Osteocyte (in vitro differentiated cells): ENCODE measurements at regions not wholly inside any gene's neighbourhood (a gene's known extent, or its start where the extent isn't known, plus 50 kb on each side); places are given as distances from the start of the nearest gene placed in this dataset.
"Not testable (repeated sequence)": the region's sequence is repeated elsewhere in the genome, so short reads cannot be mapped to it uniquely, and the experiment has no call there.

Experiments
- DNase-seq: peaks from one replicate; pipeline ENCODE4 v3.0.0; 2021; ENCODE audit warnings: mixed read lengths; ENCODE audit not compliant: unreplicated experiment; ENCODE audit errors: extremely low spot score
- H3K27ac Mint-ChIP-seq: one replicate; pipeline ENCODE4 v1.8.0; 2021; ENCODE audit warnings: mild to moderate bottlenecking, mixed read lengths; ENCODE audit not compliant: unreplicated experiment
- H3K27me3 Mint-ChIP-seq: one replicate; pipeline ENCODE4 v1.8.0; 2021; ENCODE audit warnings: mixed read lengths; ENCODE audit not compliant: unreplicated experiment
- H3K36me3 Mint-ChIP-seq: one replicate; pipeline ENCODE4 v1.8.0; 2021; ENCODE audit warnings: mixed read lengths; ENCODE audit not compliant: unreplicated experiment
- H3K4me1 Mint-ChIP-seq: one replicate; pipeline ENCODE4 v1.8.0; 2021; ENCODE audit warnings: mixed read lengths; ENCODE audit not compliant: unreplicated experiment
- H3K4me3 Mint-ChIP-seq: one replicate; pipeline ENCODE4 v1.8.0; 2021; ENCODE audit warnings: mild to moderate bottlenecking, moderate library complexity, mixed read lengths; ENCODE audit not compliant: unreplicated experiment
- H3K9me3 Mint-ChIP-seq: one replicate; pipeline ENCODE4 v1.8.0; 2021; ENCODE audit warnings: mixed read lengths; ENCODE audit not compliant: unreplicated experiment
- CTCF ChIP-seq: fragments of 200-600 bp; sonication (generic); IDR thresholded peaks from 2 replicates; pipeline ENCODE4 v1.5.0; 2021; ENCODE audit warnings: antibody characterized with exemption, mild to moderate bottlenecking, moderate library complexity

DNA sequence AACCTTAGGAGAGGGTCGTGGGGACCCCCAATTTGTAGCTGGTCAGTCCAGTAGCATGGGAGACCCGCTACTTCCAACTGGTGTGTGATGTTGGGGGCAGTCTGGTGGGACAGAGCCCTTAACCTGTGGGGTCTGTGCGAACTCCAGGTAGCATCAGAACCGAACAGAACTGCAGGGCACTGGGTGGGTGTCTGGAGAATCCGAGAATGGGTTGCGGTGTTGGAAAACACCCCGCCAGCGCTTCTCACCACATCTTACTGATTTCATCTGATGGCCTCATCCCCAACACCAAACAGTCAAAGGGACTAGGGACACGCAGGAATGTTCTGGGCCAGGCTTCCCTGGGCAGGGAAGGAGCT, 89.3 kb downstream of the KCNJ18 start:
- not testable (repeated sequence) for H3K36me3 Mint-ChIP-seq, H3K4me3 Mint-ChIP-seq, H3K27me3 Mint-ChIP-seq, H3K4me1 Mint-ChIP-seq, H3K27ac Mint-ChIP-seq
- peak; percentile 63 for DNase-seq
- H3K9me3 Mint-ChIP-seq, result peaks cover 28% of the 10 kb centered on the region

- H3K4me3 Mint-ChIP-seq, H3K27me3 Mint-ChIP-seq, H3K27ac Mint-ChIP-seq, H3K36me3 Mint-ChIP-seq, H3K4me1 Mint-ChIP-seq: not testable (repeated sequence)
- peaks cover 28% of the 10 kb centered on the region for H3K9me3 Mint-ChIP-seq
- peak; percentile 60 for DNase-seq
These were observed 89.8 kb downstream of the KCNJ18 start for GRCh38 chr17:21782107-21782506.

- peak; percentile 68 for DNase-seq
- not testable (repeated sequence) for H3K27me3 Mint-ChIP-seq, H3K36me3 Mint-ChIP-seq, H3K27ac Mint-ChIP-seq, H3K4me1 Mint-ChIP-seq, H3K4me3 Mint-ChIP-seq
- peaks cover 25% of the 10 kb centered on the region for H3K9me3 Mint-ChIP-seq
These were observed 90.3 kb downstream of the KCNJ18 start for GRCh38 chr17:21782604-21783003.

- H3K9me3 Mint-ChIP-seq, result peaks cover 29% of the 10 kb centered on the region
- H3K4me3 Mint-ChIP-seq, H3K27me3 Mint-ChIP-seq, H3K27ac Mint-ChIP-seq, H3K4me1 Mint-ChIP-seq, H3K36me3 Mint-ChIP-seq: not testable (repeated sequence)
- peak; percentile 82 for DNase-seq
These were observed 90.7 kb downstream of the KCNJ18 start for GRCh38 chr17:21783017-21783416.

GRCh38 chr17:21814272-21814671, 121.9 kb downstream of the KCNJ18 start:
- H3K4me3 Mint-ChIP-seq, H3K36me3 Mint-ChIP-seq, H3K27ac Mint-ChIP-seq, DNase-seq, H3K4me1 Mint-ChIP-seq, H3K27me3 Mint-ChIP-seq: not testable (repeated sequence)
- peaks cover 21% of the 10 kb centered on the region for H3K9me3 Mint-ChIP-seq

DNA sequence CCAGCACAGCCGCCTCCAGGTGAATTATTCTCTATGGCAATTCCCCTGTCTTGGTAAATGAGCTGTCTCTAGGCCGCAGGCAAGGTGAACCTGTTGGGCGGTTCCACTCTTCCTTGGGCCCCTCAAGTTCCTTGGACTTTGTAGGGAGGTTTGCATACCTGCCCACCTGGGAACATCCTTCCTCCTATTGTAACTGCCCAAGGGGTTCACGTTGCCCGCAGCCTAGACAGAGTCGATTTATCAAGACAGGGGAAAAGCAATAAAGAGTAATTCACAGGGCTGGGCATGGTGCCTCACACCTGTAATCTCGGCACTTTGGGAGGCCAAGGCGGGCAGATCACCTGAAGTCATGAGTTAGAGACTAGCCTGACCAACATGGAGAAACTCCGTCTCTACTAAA, 122.5 kb downstream of the KCNJ18 start:
- no peaks in the 10 kb centered on the region for H3K4me1 Mint-ChIP-seq

GRCh38 chr17:21815352-21816063, 123.2 kb downstream of the KCNJ18 start:
- H3K27ac Mint-ChIP-seq, result no peak overlapping the region
- DNase-seq, result no peak
- peaks cover 21% of the 10 kb centered on the region for H3K9me3 Mint-ChIP-seq
- H3K36me3 Mint-ChIP-seq, result no peaks in the 10 kb centered on the region
- TF ChIP-seq CTCF, result no peak
- no peak overlapping the region for H3K4me3 Mint-ChIP-seq
- H3K27me3 Mint-ChIP-seq, result no peaks in the 10 kb centered on the region
- no peaks in the 10 kb centered on the region for H3K4me1 Mint-ChIP-seq

More for the DNA sequence above, 122.5 kb downstream of the KCNJ18 start:
- DNase-seq, result no peak
- TF ChIP-seq CTCF, result no peak
- Mint-ChIP-seq H3K9me3 (peaks cover 21% of the 10 kb centered on the region), H3K36me3 (no peaks in the 10 kb centered on the region), H3K27me3 (no peaks in the 10 kb centered on the region), H3K27ac (no peak overlapping the region), H3K4me3 (no peak overlapping the region)
